ENCODE measurements at regions not wholly inside any gene's neighbourhood (a gene's known extent, or its start where the extent isn't known, plus 50 kb on each side); places are given as distances from the start of the nearest gene placed in this dataset.

GRCh38 chr12:23099104-23099503, 474.1 kb downstream of the ETNK1 start:
- no peak for TF ChIP-seq CTCF (IDR thresholded peaks at IDR 0.05)
- no peak for TF ChIP-seq FOXJ3 (CRISPR knock-in tag; IDR thresholded peaks at IDR 0.05; ENCODE audit: borderline replicate concordance)
